ENCODE measurements at regions not wholly inside any gene's neighbourhood (a gene's known extent, or its start where the extent isn't known, plus 50 kb on each side); places are given as distances from the start of the nearest gene placed in this dataset.

GRCh38 chr10:118845776-118846175 lies 91.0 kb upstream of the CACUL1 start:
- TF ChIP-seq, protein P1, sequence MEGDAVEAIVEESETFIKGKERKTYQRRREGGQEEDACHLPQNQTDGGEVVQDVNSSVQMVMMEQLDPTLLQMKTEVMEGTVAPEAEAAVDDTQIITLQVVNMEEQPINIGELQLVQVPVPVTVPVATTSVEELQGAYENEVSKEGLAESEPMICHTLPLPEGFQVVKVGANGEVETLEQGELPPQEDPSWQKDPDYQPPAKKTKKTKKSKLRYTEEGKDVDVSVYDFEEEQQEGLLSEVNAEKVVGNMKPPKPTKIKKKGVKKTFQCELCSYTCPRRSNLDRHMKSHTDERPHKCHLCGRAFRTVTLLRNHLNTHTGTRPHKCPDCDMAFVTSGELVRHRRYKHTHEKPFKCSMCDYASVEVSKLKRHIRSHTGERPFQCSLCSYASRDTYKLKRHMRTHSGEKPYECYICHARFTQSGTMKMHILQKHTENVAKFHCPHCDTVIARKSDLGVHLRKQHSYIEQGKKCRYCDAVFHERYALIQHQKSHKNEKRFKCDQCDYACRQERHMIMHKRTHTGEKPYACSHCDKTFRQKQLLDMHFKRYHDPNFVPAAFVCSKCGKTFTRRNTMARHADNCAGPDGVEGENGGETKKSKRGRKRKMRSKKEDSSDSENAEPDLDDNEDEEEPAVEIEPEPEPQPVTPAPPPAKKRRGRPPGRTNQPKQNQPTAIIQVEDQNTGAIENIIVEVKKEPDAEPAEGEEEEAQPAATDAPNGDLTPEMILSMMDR (IDR thresholded peaks at IDR 0.05; ENCODE audit: low read depth, low read length, missing input control) = no peak
- TF ChIP-seq FOXA2 (IDR thresholded peaks at IDR 0.05) (no peak), REST (IDR thresholded peaks at IDR 0.05) (no peak)
